CD14-positive monocyte (primary cell): ENCODE measurements at regions not wholly inside any gene's neighbourhood (a gene's known extent, or its start where the extent isn't known, plus 50 kb on each side); places are given as distances from the start of the nearest gene placed in this dataset.

Experiments
- DNase-seq, 3 donors: peaks; one replicate each; pipeline ENCODE4 v3.0.0-alpha.2; 2011 to 2022
- H2AFZ ChIP-seq: 2 replicates; pipeline ENCODE4 v1.6.0; 2012; ENCODE audit warnings: mild to moderate bottlenecking, low read depth, low read length, inconsistent platforms; ENCODE audit not compliant: insufficient read depth, poor library complexity, severe bottlenecking
- H3K27ac ChIP-seq, 2 donors: 1 replicate in 1 of 2; 2 replicates in 1 of 2; pipeline ENCODE4 v1.5.1; 2012 to 2013; ENCODE audit warnings: low read length in 2 of 2, control low read depth in 1 of 2, inconsistent platforms in 1 of 2, low read depth in 1 of 2, mild to moderate bottlenecking in 1 of 2
- H3K27me3 ChIP-seq, 2 donors: one replicate each; pipeline versions ENCODE4 v1.6.0 to v1.6.1; 2011 to 2013; ENCODE audit warnings: low read length in 2 of 2; ENCODE audit not compliant: control insufficient read depth in 2 of 2, insufficient read depth in 2 of 2
- H3K36me3 ChIP-seq, 2 donors: replicated peaks in 1 of 2; 1 replicate in 1 of 2; 2 replicates in 1 of 2; pipeline versions ENCODE4 v1.5.1 to v1.6.1; 2012 to 2013; ENCODE audit warnings: low read length in 2 of 2, control low read depth in 1 of 2, inconsistent platforms in 1 of 2, mild to moderate bottlenecking in 1 of 2; ENCODE audit not compliant: insufficient read depth in 2 of 2, control insufficient read depth in 1 of 2
- H3K4me1 ChIP-seq, 2 donors: 1 replicate in 1 of 2; 2 replicates in 1 of 2; pipeline versions ENCODE4 v1.5.1 to v1.6.1; 2012 to 2013; ENCODE audit warnings: low read length in 2 of 2, control low read depth in 1 of 2, inconsistent platforms in 1 of 2, mild to moderate bottlenecking in 1 of 2, moderate library complexity in 1 of 2; ENCODE audit not compliant: insufficient read depth in 2 of 2, control insufficient read depth in 1 of 2
- H3K4me2 ChIP-seq: replicated peaks from 2 replicates; pipeline ENCODE3; 2012; ENCODE audit warnings: low read length, moderate library complexity, mild to moderate bottlenecking; ENCODE audit not compliant: poor library complexity, severe bottlenecking; ENCODE audit errors: extremely low read depth
- H3K4me3 ChIP-seq, 3 experiments: fragments of 200-600 bp in 1 of 3; sonication (generic) in 1 of 3; replicated peaks in 1 of 3; 1 replicate in 2 of 3; 2 replicates in 1 of 3; pipeline ENCODE4 v1.5.1; 2011 to 2013; ENCODE audit warnings: low read length in 3 of 3, mild to moderate bottlenecking in 3 of 3, control low read depth in 2 of 3, low read depth in 2 of 3, inconsistent platforms in 1 of 3, moderate library complexity in 1 of 3
- H3K79me2 ChIP-seq: 2 replicates; pipeline ENCODE4 v1.6.0; 2012; ENCODE audit warnings: mild to moderate bottlenecking, control low read depth, inconsistent platforms, low read length, moderate library complexity; ENCODE audit not compliant: insufficient read depth
- H3K9ac ChIP-seq: 2 replicates; pipeline ENCODE4 v1.6.0; 2017; ENCODE audit warnings: low read length, mild to moderate bottlenecking; ENCODE audit not compliant: insufficient read depth, poor library complexity, severe bottlenecking
- H3K9me3 ChIP-seq, 2 donors: replicated peaks in 1 of 2; 1 replicate in 1 of 2; 2 replicates in 1 of 2; pipeline versions ENCODE4 v1.5.1 to v1.6.1; 2012 to 2013; ENCODE audit warnings: low read length in 2 of 2, control low read depth in 1 of 2; ENCODE audit not compliant: control insufficient read depth in 1 of 2, insufficient read depth in 1 of 2
- H4K20me1 ChIP-seq: 2 replicates; pipeline ENCODE4 v1.6.0; 2012; ENCODE audit warnings: mild to moderate bottlenecking, low read length, control low read depth, moderate library complexity; ENCODE audit not compliant: insufficient read depth
- H3K27ac Mint-ChIP-seq, 7 donors: one replicate each; pipeline ENCODE4 v1.8.0; 2020; ENCODE audit warnings: mild to moderate bottlenecking in 7 of 7, mixed read lengths in 7 of 7, moderate library complexity in 6 of 7, inconsistent platforms in 2 of 7
- H3K27me3 Mint-ChIP-seq, 3 donors: one replicate each; pipeline ENCODE4 v1.8.0; 2021 to 2022; ENCODE audit warnings: low read depth in 3 of 3, mild to moderate bottlenecking in 3 of 3, mixed read lengths in 3 of 3, moderate library complexity in 3 of 3, inconsistent platforms in 1 of 3
- H3K36me3 Mint-ChIP-seq, 2 donors: one replicate each; pipeline ENCODE4 v1.8.0; 2020; ENCODE audit warnings: mixed read lengths in 2 of 2, inconsistent platforms in 1 of 2, mild to moderate bottlenecking in 1 of 2
- H3K4me1 Mint-ChIP-seq: one replicate; pipeline ENCODE4 v1.8.0; 2020; ENCODE audit warnings: mild to moderate bottlenecking, mixed read lengths
- H3K4me3 Mint-ChIP-seq, 2 donors: one replicate each; pipeline ENCODE4 v1.8.0; 2020; ENCODE audit warnings: mild to moderate bottlenecking in 2 of 2, mixed read lengths in 2 of 2, moderate library complexity in 1 of 2
- H3K9me3 Mint-ChIP-seq, 7 donors: one replicate each; pipeline ENCODE4 v1.8.0; 2020 to 2022; ENCODE audit warnings: mixed read lengths in 7 of 7, mild to moderate bottlenecking in 6 of 7, moderate library complexity in 6 of 7, inconsistent platforms in 2 of 7
- CTCF ChIP-seq: fragments of 200-600 bp; IDR thresholded peaks from one replicate; pipeline ENCODE4 v1.8.0; 2022; ENCODE audit warnings: antibody characterized with exemption, mild to moderate bottlenecking
- WGBS: methylation state at CpG from one replicate; pipeline ENCODE4 v1.1.5; 2013; ENCODE audit warnings: missing lambda C conversion rate; ENCODE audit not compliant: insufficient coverage; 5-methylcytosine and 5-hydroxymethylcytosine counted together
- intact Hi-C, 2 donors: fragments of 100-400 bp; cut with micrococcal nuclease; formaldehyde crosslinking; loops; one replicate each; pipeline versions ENCODE4 v1.15.0 to v1.15.1; 2023

- no peak for TF ChIP-seq CTCF
- Histone ChIP-seq H2AFZ (peak overlapping the region; percentile 16), H3K27me3 (no peaks in the 10 kb centered on the region), H4K20me1 (no peaks in the 10 kb centered on the region), H3K4me2 (peak overlapping the region; percentile 42), H3K4me1 (peaks cover 38 to 46% of the 10 kb centered on the region in 2 donors), H3K36me3 (no peaks in the 10 kb centered on the region), H3K27ac (no peak overlapping the region), H3K79me2 (no peaks in the 10 kb centered on the region), H3K4me3 (peak overlapping the region in 1 of 3 experiments; percentile 19), H3K9ac (no peak overlapping the region), H3K9me3 (peaks cover 0 to 4% of the 10 kb centered on the region in 2 donors)
- intact Hi-C loops = no loop called here
- WGBS = 100% methylated on average over 1 of the region's 6 CpGs
- H3K36me3 Mint-ChIP-seq = no peaks in the 10 kb centered on the region
- no peak overlapping the region for H3K4me3 Mint-ChIP-seq
- peaks cover 0 to 4% (median 0%) of the 10 kb centered on the region in 3 donors for H3K27me3 Mint-ChIP-seq
- peak; percentile 29 to 59 (median 56) for DNase-seq
- peaks cover 0 to 6% (median 3%) of the 10 kb centered on the region in 7 donors for H3K9me3 Mint-ChIP-seq
- peaks cover 53% of the 10 kb centered on the region for H3K4me1 Mint-ChIP-seq
- peak overlapping the region in 2 of 7 donors; percentile 14 to 29 for H3K27ac Mint-ChIP-seq
Observed at GRCh38 chr1:185404907-185405568, 88.0 kb upstream of the IVNS1ABP start.

GRCh38 chr1:185404291-185404690 lies 87.2 kb upstream of the IVNS1ABP start:
- H3K4me3 Mint-ChIP-seq = peak overlapping the region; percentile 56 to 74
- H4K20me1 ChIP-seq = no peaks in the 10 kb centered on the region
- H3K4me2 ChIP-seq = peak overlapping the region; percentile 42
- H3K4me1 Mint-ChIP-seq = peaks cover 46% of the 10 kb centered on the region
- no peaks in the 10 kb centered on the region for H3K36me3 ChIP-seq
- H3K4me3 ChIP-seq = peak overlapping the region in 2 of 3 experiments; percentile 19 to 26
- peaks cover 0 to 4% of the 10 kb centered on the region in 2 donors for H3K9me3 ChIP-seq
- H3K79me2 ChIP-seq = no peaks in the 10 kb centered on the region
- H2AFZ ChIP-seq = no peak overlapping the region
- peaks cover 31 to 39% of the 10 kb centered on the region in 2 donors for H3K4me1 ChIP-seq
- WGBS = 40% methylated on average over 1 of the region's 12 CpGs
- H3K36me3 Mint-ChIP-seq = no peaks in the 10 kb centered on the region
- H3K27ac Mint-ChIP-seq = peak overlapping the region in 2 of 7 donors; percentile 30 to 71
- H3K27me3 Mint-ChIP-seq = peaks cover 0 to 4% (median 0%) of the 10 kb centered on the region in 3 donors
- no peak overlapping the region for H3K9ac ChIP-seq
- peaks cover 0 to 6% (median 3%) of the 10 kb centered on the region in 7 donors for H3K9me3 Mint-ChIP-seq
- H3K27me3 ChIP-seq = no peaks in the 10 kb centered on the region
- intact Hi-C loops = no loop called here
- no peak for DNase-seq
- H3K27ac ChIP-seq = no peak overlapping the region
- no peak for TF ChIP-seq CTCF
